ENCODE measurements at regions not wholly inside any gene's neighbourhood (a gene's known extent, or its start where the extent isn't known, plus 50 kb on each side); places are given as distances from the start of the nearest gene placed in this dataset.

- Histone ChIP-seq H3K4me3 (replicated peaks; ENCODE audit: low read depth, low read length) (no peak overlapping the region), H3K36me3 (ENCODE audit: control insufficient read depth, insufficient read depth, low read length) (no peaks in the 10 kb centered on the region), H3K27me3 (replicated peaks; ENCODE audit: control insufficient read depth, insufficient read depth, low read length) (no peaks in the 10 kb centered on the region)
- TF ChIP-seq, protein P1, sequence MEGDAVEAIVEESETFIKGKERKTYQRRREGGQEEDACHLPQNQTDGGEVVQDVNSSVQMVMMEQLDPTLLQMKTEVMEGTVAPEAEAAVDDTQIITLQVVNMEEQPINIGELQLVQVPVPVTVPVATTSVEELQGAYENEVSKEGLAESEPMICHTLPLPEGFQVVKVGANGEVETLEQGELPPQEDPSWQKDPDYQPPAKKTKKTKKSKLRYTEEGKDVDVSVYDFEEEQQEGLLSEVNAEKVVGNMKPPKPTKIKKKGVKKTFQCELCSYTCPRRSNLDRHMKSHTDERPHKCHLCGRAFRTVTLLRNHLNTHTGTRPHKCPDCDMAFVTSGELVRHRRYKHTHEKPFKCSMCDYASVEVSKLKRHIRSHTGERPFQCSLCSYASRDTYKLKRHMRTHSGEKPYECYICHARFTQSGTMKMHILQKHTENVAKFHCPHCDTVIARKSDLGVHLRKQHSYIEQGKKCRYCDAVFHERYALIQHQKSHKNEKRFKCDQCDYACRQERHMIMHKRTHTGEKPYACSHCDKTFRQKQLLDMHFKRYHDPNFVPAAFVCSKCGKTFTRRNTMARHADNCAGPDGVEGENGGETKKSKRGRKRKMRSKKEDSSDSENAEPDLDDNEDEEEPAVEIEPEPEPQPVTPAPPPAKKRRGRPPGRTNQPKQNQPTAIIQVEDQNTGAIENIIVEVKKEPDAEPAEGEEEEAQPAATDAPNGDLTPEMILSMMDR (IDR thresholded peaks at IDR 0.05; ENCODE audit: insufficient read depth, low read length, poor library complexity, severe bottlenecking): no peak
- no peak for DNase-seq (ENCODE audit: extremely low read depth, insufficient read length)
Observed at GRCh38 chr2:226011716-226012450, 612.4 kb downstream of the NYAP2 start.

- Histone ChIP-seq H3K36me3 (ENCODE audit: control insufficient read depth, insufficient read depth, low read length) (no peaks in the 10 kb centered on the region), H3K4me3 (replicated peaks; ENCODE audit: low read depth, low read length) (no peak overlapping the region), H3K27me3 (replicated peaks; ENCODE audit: control insufficient read depth, insufficient read depth, low read length) (no peaks in the 10 kb centered on the region)
- TF ChIP-seq, protein P1 (IDR thresholded peaks at IDR 0.05; ENCODE audit: insufficient read depth, low read length, poor library complexity, severe bottlenecking): no peak
- no peak for DNase-seq (ENCODE audit: extremely low read depth, insufficient read length)
Observed at GRCh38 chr2:226002438-226002837, 602.9 kb downstream of the NYAP2 start.

- Histone ChIP-seq H3K27me3 (replicated peaks; ENCODE audit: control insufficient read depth, insufficient read depth, low read length) (no peaks in the 10 kb centered on the region), H3K4me3 (replicated peaks; ENCODE audit: low read depth, low read length) (no peak overlapping the region), H3K36me3 (ENCODE audit: control insufficient read depth, insufficient read depth, low read length) (no peaks in the 10 kb centered on the region)
- TF ChIP-seq, protein P1 (IDR thresholded peaks at IDR 0.05; ENCODE audit: insufficient read depth, low read length, poor library complexity, severe bottlenecking): no peak
- no peak for DNase-seq (ENCODE audit: extremely low read depth, insufficient read length)
Observed at GRCh38 chr2:226001716-226002115, 602.2 kb downstream of the NYAP2 start.

DNA sequence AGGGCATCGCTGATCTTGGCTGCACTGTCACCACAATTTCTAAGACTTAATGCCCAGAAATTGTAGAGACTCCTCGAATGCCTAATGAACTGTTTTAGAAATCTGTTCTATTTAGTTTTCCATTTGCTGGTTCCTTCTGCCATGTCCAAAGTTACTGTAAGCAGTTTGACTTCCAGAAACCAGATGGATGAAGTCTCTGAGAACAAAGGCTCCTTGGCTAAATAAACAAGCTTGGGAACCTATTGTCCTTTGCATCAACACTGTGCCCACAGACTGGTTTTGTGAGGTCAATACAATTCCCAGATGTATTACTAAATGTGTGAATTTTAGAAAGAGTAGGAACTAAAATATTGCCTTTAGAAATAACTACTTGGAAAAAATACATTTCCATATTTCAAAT lies 600.2 kb downstream of the NYAP2 start:
- no peaks in the 10 kb centered on the region for H3K36me3 ChIP-seq (ENCODE audit: control insufficient read depth, insufficient read depth, low read length)
- H3K27me3 ChIP-seq (replicated peaks; ENCODE audit: control insufficient read depth, insufficient read depth, low read length): no peaks in the 10 kb centered on the region
- no peak overlapping the region for H3K4me3 ChIP-seq (replicated peaks; ENCODE audit: low read depth, low read length)
- TF ChIP-seq, protein P1 (IDR thresholded peaks at IDR 0.05; ENCODE audit: insufficient read depth, low read length, poor library complexity, severe bottlenecking): no peak
- no peak for DNase-seq (ENCODE audit: extremely low read depth, insufficient read length)

DNA sequence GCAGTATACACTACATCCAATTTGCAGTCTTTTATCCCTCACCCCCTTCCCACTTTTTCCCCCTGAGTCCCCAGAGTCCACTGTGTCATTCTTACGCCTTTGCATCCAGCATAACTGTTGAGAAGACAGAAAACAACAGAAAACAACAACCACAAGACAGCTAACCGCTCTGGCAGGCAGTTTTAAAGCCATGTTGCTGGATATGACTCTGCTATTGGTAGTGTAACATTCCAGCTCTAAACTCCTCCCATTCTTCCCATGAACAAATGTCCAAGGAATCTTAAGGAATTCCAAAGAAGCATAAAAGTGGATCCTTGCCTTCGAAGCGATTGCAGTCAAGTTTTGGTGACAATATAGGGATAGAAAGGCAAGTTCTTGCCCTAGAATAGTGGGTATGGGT lies 599.1 kb downstream of the NYAP2 start:
- no peaks in the 10 kb centered on the region for H3K36me3 ChIP-seq (ENCODE audit: control insufficient read depth, insufficient read depth, low read length)
- TF ChIP-seq, protein P1 (IDR thresholded peaks at IDR 0.05; ENCODE audit: insufficient read depth, low read length, poor library complexity, severe bottlenecking): no peak
- DNase-seq (ENCODE audit: extremely low read depth, insufficient read length): no peak

GRCh38 chr2:225998116-225998515 lies 598.6 kb downstream of the NYAP2 start:
- Histone ChIP-seq H3K4me3 (replicated peaks; ENCODE audit: low read depth, low read length) (no peak overlapping the region), H3K36me3 (ENCODE audit: control insufficient read depth, insufficient read depth, low read length) (no peaks in the 10 kb centered on the region), H3K27me3 (replicated peaks; ENCODE audit: control insufficient read depth, insufficient read depth, low read length) (no peaks in the 10 kb centered on the region)
- TF ChIP-seq, protein P1 (IDR thresholded peaks at IDR 0.05; ENCODE audit: insufficient read depth, low read length, poor library complexity, severe bottlenecking): no peak
- DNase-seq (ENCODE audit: extremely low read depth, insufficient read length): no peak

More for the DNA sequence above, 599.1 kb downstream of the NYAP2 start:
- no peaks in the 10 kb centered on the region for H3K27me3 ChIP-seq (replicated peaks; ENCODE audit: control insufficient read depth, insufficient read depth, low read length)
- no peak overlapping the region for H3K4me3 ChIP-seq (replicated peaks; ENCODE audit: low read depth, low read length)

All from GM06990 (cell line).